Adrenal gland (tissue), 5 donors: ENCODE measurements at regions not wholly inside any gene's neighbourhood (a gene's known extent, or its start where the extent isn't known, plus 50 kb on each side); places are given as distances from the start of the nearest gene placed in this dataset.
"Not testable (repeated sequence)": the region's sequence is repeated elsewhere in the genome, so short reads cannot be mapped to it uniquely, and the experiment has no call there.

ENCODE experiments used
- CTCF ChIP-seq, 6 experiments: fragments of 450-650 bp in 4 of 6; fragments of 200-600 bp in 2 of 6; sonication (generic) in 1 of 6; IDR thresholded peaks; 1 replicate in 5 of 6; 2 replicates in 1 of 6; pipeline versions ENCODE4 v1.5.1 to v1.8.0; 2016 to 2021; ENCODE audit warnings: antibody characterized with exemption in 6 of 6, mild to moderate bottlenecking in 2 of 6, moderate library complexity in 1 of 6
- POLR2A ChIP-seq, 2 donors: fragments of 450-650 bp; IDR thresholded peaks; one replicate each; pipeline ENCODE4 v1.6.1; 2017; ENCODE audit warnings: antibody characterized with exemption in 2 of 2, mild to moderate bottlenecking in 2 of 2, moderate library complexity in 1 of 2
- donor health status: DM: no; HTN: no; CAD: no.

GRCh38 chr13:18238586-18238985 is 943.0 kb downstream of the TUBA3C start:
- TF ChIP-seq CTCF, POLR2A (IDR thresholded peaks at IDR 0.05): not testable (repeated sequence)
